22Rv1 (cell line): ENCODE measurements at regions not wholly inside any gene's neighbourhood (a gene's known extent, or its start where the extent isn't known, plus 50 kb on each side); places are given as distances from the start of the nearest gene placed in this dataset.

Experiments used
- H3K27ac ChIP-seq: fragments of 450-650 bp; 2 replicates; pipeline ENCODE4 v1.5.1; 2017
- CTCF ChIP-seq: fragments of 450-650 bp; IDR thresholded peaks from 2 replicates; pipeline ENCODE4 v1.5.1; 2017; ENCODE audit warnings: mild to moderate bottlenecking
- ZFX ChIP-seq: fragments of 450-650 bp; IDR thresholded peaks from 2 replicates; pipeline ENCODE4 v1.6.1; 2017; ENCODE audit warnings: antibody characterized with exemption, borderline replicate concordance

GRCh38 chr10:37684765-37685164 is 172.6 kb downstream of the ZNF248 start:
- TF ChIP-seq ZFX (no peak), CTCF (no peak)
- no peak overlapping the region for H3K27ac ChIP-seq

GRCh38 chr10:37682617-37683016 is 174.8 kb downstream of the ZNF248 start:
- no peak overlapping the region for H3K27ac ChIP-seq
- no peak for TF ChIP-seq ZFX
- no peak for TF ChIP-seq CTCF

GRCh38 chr10:37681617-37681999 is 175.8 kb downstream of the ZNF248 start:
- no peak for TF ChIP-seq CTCF
- no peak for TF ChIP-seq ZFX
- no peak overlapping the region for H3K27ac ChIP-seq

GRCh38 chr10:37680716-37681616 is 176.4 kb downstream of the ZNF248 start:
- no peak overlapping the region for H3K27ac ChIP-seq
- TF ChIP-seq ZFX (no peak), CTCF (no peak)

- no peak overlapping the region for H3K27ac ChIP-seq
- TF ChIP-seq CTCF, result no peak
- TF ChIP-seq ZFX, result no peak
These were observed 177.1 kb downstream of the ZNF248 start for GRCh38 chr10:37680243-37680683.

- no peak for TF ChIP-seq ZFX
- no peak for TF ChIP-seq CTCF
- H3K27ac ChIP-seq, result no peak overlapping the region
These were observed 177.9 kb downstream of the ZNF248 start for GRCh38 chr10:37679465-37679864.

GRCh38 chr10:37675449-37675848 is 182.0 kb downstream of the ZNF248 start:
- H3K27ac ChIP-seq, result no peak overlapping the region
- no peak for TF ChIP-seq CTCF
- no peak for TF ChIP-seq ZFX
